Loucy (cell line): ENCODE measurements at regions not wholly inside any gene's neighbourhood (a gene's known extent, or its start where the extent isn't known, plus 50 kb on each side); places are given as distances from the start of the nearest gene placed in this dataset.

Experiments used
- CTCF ChIP-seq: fragments of 200-600 bp; sonication (generic); conservative IDR thresholded peaks from 2 replicates; pipeline ENCODE4 v1.5.1; 2014; ENCODE audit warnings: mild to moderate bottlenecking, antibody characterized with exemption, low read length
- EZH2phosphoT487 ChIP-seq: fragments of 200-600 bp; IDR thresholded peaks from 2 replicates; pipeline ENCODE4 v1.6.1; 2018; ENCODE audit warnings: antibody characterized with exemption, mild to moderate bottlenecking, moderate library complexity, borderline replicate concordance

GRCh38 chr6:15077006-15077405 lies 168.9 kb upstream of the JARID2 start:
- TF ChIP-seq CTCF (no peak), EZH2phosphoT487 (no peak)
